ENCODE measurements at regions not wholly inside any gene's neighbourhood (a gene's known extent, or its start where the extent isn't known, plus 50 kb on each side); places are given as distances from the start of the nearest gene placed in this dataset.

DNA sequence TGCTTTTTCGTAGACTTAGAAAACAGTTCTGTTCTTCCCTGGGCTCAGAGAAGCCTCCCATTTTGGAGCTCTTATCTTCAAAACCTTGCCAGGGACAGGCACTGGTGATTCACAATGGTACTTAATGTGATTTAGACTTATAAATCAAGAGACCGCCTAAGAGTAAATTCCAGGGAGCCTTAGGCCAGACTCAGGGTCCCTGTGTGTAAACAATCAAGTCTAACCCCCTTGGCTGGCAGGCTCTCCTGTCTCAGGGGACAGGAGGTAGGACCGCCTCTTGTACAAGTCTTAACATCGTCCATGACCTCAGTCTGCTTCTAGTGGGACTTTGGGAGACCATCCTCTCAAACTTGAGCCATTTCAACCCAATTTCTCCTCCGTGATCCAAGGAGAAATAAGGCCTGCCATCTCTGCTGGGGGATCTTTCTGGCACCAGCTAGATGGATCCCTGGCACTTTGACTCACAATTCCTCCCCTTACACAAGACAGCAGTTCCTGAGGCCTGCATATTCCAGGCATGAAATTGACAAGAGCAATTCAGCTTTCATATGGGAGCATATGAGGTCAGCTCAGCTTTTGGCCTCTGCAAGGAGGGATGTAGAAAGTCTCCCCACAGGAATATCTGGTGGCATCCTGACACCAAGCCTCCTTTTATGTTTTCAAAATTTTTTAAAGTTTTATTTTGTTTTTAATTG lies 487.0 kb downstream of the TNS1 start:
- DNase-seq = no peak

DNA sequence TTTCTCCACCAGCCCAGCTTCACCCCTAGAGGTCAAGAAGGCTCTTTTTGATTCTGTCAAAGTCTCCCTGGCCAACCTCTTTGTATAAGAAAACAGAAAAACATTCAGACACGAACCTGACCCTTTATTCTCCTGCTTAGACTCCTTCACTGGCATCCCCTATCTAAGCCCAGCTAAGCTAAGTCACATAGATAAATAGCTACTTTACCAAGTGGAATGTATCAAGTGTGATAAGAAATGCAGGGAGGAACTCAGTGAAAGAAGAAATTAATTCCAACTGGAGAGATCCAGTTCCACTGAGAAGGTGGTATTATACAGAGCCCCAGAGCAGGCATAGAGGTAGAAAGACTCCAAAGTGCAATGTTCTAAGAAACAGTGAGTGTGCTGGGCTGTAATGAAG lies 489.5 kb downstream of the TNS1 start:
- no peak for DNase-seq

DNA sequence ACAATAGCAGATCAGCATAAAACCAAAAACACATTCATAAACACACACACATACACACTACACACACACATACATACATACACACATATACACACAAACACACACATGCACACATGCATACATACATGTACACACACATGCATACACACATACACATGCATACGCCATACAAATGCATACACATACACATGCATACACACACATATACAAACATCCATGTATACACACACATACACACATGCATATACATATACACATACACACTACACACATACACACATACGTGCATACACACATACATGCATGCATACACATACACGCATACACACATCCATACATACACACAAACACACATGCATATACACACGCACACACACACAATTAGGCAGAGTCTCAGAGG lies 490.1 kb downstream of the TNS1 start:
- DNase-seq = no peak

DNA sequence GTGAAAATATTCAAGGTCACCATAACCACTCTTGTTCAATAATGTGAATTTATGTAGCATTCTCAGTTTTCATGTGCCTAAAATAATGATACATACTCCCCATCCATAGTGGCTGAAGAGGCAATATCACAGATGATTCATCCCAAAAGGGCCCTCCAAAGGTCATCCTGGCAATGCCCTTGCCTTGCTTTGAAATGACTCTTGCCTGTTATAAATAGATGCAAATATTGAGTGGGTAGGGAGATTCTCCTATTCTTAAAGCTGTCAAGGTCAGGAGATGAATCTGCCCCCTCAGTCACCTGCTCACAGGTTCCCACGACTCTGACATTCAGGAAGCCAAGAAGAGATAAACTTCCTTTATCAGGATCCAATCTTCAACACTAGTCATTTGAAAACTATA lies 490.5 kb downstream of the TNS1 start:
- no peak for DNase-seq

DNA sequence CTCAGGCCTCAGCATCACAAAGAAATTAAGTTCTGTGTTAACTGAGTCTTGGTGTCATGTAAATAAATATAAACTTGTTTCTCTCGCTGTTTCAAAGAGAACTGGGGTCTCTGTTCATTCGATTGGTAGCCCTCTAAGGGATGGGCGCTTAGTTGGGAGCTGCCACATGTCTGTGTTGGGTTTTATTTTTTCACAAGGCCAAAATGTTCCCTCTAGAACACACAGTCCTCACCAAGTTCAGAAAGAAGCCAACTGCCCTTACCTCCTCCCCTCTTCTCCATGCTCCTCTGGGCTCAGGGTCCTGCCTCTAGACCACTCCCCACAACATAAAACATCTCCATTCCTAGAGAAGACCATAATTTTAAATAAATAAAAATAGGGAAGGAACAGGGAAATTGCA lies 490.9 kb downstream of the TNS1 start:
- no peak for DNase-seq

DNA sequence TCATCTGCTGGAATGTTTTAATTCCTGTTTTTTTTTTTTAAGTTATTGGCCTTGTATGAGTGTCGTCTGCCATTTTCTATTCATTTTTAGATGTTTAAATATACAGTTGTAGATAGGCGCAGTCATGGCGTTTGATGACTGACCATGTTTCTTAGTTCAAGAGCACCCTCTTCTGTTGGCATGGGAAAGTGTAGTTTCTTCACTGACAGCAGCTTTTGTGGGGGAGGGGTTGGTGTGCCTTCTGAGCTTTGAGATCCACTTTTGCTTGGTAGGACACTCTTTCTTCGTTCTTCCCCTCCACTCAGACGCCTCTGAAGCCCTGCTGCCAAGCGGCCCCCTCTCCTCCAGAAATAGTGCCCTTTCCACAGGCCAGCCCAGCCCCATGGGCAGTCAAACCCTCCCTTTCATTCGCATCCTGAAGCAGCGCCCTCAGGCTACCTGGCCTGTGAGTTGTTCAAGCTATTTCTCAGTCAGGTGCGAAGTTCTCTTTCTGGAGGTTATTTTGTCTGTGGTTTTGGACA lies 492.0 kb downstream of the TNS1 start:
- peak; percentile 87 for DNase-seq

DNA sequence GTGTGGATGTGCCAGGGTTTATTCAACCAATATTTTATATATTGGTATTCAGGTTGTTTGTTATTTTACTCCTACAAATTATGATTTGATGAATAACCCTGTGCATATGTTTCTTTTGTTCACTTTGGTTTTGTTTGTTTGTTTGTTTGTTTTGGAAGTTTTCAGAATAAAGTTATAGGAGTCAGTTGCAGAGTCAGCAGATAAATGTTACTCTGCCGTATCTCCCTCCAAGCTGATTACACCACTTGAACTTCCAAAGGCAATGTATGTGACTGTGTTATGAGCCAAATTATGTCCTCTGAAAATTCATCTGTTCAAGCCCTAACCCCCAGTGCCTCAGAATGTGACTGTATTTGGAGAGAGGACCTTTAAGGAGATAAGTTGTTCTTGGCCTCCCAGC lies 497.5 kb downstream of the TNS1 start:
- no peak for DNase-seq

DNA sequence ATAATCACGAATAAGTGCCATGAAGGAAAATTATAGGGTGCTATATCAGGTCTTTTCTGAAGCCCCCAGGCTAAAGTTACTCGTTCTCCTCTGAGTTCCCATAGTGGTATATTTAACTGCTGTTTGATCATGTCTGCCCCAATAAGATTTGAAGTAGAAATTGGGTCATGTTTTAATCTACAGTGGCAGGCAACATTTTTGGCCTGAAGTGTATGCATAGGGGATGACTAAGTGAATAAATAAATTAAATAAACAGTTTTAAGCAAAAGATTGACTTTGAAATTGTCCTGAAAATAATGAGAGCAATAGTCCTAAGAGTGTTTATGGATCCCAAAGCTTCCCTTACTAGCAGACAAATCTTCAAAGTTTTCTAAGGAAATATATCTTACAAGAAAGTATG lies 500.9 kb downstream of the TNS1 start:
- DNase-seq = no peak

DNA sequence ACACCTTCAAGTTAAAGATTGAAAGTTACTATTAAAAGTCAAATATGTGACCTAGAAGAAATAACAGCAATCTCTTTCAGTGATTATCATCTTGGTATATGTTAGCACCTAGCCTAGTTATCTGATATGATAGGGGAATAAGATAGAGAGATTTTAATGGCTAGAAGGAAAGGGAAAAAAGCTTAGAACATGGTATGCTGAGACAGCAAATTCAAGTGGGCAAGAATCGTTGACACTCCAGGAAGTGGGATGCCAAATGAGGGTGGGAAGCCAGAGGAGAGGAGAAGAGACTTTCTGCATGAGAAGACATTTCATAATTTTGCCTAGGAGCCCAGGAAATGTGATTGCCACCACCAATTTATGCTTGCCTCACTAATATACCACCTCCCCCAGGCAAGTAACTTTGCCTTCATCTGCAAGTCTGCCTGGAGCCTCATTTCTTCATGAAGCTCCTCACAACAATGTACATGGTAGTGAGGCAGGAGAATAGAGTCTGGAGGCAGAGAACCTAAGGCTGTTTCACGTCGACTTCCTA lies 504.9 kb downstream of the TNS1 start:
- DNase-seq = no peak

DNA sequence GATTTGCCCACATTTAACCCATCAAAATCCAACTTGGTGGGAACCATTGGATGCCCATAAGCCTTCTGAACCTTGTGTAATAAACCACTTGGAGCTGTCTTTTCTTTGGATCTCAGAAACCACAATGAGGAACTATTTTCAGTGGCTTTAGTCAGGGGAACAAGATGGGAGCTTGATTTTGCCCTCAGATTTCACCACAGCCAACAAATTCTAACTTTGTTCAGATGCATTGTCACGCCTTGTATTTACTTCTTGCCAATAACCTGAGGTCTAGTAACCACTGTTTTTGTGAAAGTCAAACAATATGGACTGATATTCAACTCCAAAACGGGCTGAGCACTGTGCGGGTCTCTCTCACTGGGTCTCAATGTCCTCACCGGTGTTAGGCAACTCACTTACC lies 508.2 kb downstream of the TNS1 start:
- DNase-seq = no peak

DNA sequence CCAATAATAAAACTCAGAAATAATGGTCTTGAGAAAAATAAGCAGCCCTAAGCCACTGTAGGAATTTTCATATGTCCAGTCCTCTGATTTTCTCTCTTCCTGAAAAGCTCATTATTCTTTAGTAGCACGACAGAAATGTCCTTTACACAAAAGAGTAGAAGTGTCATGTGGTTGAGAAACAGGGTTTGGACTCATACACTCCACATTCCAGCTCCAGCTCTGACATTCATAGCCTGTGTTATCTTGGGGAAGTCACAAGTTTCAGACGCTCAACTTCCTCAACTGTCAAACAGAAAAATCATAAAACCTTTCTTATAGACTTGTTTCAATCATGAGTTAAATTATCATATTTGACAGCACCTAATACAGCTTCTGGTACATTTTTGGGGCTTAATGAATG lies 511.5 kb downstream of the TNS1 start:
- no peak for DNase-seq

DNA sequence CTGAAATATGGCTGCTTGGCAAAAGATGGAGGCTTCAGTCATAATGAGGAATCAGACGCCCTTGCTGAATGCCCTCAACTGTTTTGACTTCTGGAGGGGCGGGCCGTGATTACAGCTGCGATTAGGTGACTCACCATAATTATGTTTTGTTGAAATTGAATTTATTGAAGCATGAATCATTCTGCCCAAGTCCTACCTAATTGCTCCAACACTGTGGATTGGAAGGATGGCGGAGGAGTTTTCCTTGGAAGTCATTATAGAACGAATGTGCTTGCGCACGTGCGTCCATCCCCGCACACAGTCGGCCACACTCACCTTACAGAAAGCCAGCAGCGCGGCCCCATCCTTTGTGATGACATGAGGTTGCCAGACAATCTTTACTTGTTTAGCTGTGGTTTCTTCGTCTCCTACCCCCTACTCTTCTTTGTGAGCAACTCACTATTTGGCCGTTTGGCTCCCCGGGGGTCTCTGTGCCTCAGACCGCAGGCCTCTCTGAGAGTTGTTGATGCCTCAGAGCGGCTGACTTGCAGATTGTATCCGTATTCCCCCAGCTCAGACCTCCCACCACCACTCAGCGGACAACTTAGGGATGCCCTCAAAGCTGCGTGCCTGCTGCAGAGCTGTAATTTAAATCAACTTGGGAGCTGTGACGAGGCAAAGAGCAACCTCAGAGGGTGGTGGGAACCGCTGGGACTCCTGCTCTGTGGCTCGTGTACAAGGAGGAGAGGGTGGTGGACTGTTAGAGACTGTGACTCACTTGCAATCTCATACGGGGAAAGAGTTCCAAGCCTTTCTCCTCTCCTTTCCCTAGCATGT lies 513.4 kb downstream of the TNS1 start:
- DNase-seq = peak; percentile 45

DNA sequence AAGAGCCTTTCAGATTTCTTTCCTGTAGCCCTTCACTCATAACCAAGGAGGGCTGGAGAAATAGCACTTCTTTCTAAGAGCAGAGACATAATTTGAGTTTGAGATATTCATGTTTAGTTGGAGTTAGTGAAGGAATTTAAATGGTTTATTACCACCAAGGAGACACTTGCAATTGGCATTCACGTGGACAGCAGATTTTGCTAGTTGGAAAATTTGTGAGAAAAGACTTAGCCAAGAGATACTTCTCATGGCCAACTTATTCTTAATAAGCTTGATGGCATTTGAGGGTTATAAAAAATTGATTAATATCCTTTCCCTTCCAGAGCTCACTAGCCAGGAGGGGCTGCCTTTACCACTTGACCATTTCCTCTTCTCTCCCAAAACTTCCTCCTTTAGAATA lies 518.7 kb downstream of the TNS1 start:
- DNase-seq = no peak

DNA sequence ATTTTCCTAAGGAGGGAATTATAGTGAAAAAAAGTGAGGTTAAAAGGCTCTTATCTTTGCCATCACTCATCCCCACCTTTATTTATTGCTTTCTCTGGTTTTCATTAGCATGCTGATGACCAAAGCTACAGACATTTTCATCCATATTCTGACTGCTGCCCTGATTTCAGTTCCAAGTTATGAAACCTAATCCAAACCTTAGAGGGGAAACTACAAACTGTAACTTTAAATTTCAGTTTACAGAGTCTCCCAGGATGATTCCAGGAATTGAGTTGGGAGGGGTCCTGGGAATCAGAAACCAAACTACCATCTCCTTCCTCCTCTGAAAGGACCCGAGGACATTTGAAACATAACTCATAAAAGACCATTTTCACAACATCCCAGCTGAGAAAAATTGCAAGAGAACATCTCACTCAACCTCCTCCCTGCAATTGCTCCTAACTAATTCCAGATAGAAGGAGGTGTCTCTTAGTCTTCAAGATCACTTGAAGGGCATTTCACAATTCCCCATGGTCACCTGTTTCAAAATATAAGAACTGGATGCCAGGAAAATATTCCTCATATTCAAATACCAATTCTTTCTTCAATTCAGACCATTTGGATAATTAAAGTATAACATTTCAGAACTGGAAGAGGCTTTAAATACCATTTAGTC lies 520.6 kb downstream of the TNS1 start:
- DNase-seq = no peak

DNA sequence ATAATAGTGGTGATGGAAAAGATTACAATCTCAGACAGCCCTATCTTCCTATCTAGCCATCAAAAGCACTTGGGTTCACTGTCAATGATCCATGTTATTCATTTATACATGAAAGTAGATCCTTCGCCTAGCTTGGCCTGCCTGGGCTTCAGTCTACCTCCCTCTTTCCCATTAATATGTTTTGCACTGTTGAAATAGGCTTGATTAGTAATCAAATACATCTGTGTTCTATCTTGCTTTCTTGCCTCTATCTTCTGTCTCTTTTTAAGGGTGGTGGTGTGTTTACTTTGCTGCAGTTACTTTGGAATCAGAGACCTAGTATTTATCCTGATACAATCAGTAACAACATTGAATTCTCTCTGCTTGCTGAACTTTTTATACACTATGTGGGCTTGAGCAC lies 521.2 kb downstream of the TNS1 start:
- no peak for DNase-seq

DNA sequence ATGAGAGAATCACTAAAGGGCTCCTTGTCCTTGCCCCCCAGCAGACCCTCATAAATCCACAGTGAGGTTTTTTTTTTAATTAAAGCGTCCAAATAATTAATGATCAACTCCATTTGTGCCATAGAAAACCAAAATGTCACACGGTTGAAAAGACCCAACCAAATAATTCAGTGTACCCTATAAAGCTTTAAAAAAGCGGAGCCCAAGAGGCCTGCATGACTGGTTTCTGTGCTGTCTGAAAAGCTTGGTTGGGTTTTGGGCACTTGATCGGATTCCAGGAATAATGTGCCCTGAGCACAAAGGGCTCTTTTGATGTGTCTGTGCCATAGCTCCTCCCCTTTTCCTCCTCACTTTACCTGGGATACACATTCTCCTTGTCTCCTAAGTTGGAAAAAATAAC lies 523.2 kb downstream of the TNS1 start:
- DNase-seq = no peak

DNA sequence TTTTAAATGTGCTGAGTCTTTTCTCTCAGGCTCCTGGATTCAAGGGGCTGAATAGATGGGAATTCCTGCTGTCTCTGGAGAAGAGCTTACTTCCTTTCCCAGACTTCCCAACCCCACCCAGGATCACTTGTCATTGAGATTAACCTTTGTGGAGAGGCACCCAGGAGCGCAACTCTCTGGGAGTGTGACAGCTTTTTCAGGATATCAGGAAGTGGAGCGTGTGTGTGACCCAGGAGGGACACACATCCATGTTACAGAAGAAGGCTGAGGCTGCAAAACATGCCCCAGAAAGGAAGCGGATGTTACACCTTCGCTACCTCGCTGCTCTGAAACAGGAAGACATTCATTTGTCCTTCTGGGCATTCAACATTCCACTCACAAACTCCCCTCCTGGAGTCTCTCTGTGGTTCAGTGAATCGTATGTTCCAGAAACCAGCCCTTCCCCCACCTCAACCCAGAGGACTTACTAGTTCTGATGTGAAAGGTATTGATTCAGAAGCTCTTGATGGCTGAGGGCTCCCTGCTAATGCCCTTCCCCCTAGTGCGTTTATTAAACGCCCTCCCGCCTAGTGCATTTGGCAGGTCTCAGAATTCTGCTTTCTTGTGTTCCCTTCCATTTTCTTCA lies 523.9 kb downstream of the TNS1 start:
- DNase-seq = no peak

DNA sequence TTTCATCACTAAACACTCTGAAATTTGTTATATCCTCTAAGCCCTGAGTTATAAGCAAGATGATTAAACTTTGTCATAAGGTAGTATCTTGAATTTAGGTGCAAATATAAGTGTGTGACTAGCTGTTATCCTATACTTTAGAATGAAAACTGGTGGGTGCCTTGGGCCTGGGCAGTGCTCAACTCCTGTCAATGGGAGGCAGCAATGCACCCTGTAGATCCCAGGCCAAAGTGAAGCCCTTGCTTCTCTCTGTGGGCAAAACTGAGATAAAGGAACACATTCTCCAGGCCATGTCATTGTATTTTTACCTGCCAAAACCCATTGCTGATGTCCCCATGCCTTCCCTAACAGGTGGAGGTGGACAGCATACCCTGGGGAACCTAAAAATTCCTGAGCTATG lies 525.2 kb downstream of the TNS1 start:
- no peak for DNase-seq

DNA sequence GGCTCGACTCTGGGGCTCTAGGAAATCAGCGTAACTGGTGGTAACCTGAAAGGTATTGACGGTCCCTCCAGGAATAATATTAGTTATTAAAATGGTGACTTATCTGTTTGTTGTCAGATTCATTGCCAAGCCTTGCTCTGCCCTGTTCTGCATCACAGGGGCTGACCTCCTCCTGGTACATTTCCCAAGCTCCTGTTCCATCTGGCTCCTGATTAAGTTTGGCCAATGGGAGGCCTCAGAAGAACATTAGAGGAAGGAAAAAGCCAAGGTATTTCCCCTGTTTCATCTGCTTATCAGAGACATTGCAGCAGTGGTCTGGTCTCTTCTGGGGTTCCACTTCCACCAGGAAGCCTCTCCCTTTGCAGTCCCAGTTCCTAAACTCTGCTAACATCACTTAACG lies 527.0 kb downstream of the TNS1 start:
- DNase-seq = no peak

DNA sequence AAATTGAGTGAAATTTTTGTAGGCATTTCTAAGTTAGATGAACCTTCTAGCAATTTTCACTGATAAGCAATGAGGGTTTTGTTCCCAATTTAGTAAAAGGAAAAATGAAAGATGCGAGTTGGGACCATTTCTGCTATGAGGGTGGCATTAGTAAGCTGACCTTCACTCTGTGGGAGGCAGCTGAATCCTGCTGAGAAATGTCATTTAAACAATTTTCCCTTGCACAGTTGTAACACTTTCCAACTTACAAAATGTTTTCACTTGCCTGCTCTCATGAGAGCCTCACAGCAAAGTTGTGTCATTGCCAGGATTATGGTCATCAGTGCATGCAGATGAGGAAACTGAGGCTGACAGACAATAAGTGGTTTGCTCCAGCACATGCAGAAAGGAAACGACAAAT lies 527.7 kb downstream of the TNS1 start:
- no peak for DNase-seq

DNA sequence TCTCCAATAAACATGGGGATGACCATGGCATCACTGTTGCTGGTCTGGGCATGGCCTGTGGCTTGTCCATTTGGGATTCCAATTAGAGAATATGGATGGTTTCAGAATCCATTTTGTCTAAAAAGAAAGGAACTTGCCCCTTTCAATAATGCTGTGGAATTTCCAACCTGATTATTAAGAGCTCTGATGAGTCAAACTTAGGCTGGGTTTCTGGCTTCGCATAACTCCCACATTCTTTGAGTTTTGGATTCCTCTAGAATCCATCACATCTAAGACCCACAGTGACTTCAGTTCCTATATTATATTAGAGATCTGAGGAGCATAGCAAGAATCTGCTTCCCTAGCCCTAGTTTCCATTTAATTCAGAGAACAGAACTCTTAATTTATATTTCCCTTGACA lies 531.5 kb downstream of the TNS1 start:
- DNase-seq = no peak

DNA sequence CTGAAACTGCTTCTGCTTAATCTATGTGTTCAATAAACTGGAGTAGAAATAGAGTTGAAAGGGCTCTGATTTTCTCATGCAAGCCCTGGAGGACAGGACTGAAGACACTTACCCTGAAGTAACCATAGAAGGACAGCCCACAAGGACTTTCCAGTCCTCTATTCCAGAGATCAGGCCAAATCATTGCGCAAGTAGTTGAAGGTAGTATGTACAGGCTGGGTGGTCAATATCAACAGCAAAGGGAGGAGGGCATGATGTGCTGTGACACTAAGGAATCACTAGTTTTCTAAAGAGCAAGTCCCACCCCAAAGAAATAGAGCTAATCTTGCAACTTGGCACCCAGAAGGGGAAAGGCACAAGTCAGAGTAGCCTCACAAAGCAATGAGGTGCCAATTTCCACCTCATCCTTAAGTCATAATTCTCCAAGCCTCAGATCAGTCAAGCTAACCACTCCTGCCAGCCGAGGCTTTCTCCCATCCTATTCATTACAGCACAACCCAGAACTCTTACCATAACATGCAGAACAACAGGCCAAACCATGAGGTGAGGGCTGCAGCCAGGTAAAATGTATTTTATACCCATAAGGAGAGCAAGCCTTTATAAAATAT lies 533.5 kb downstream of the TNS1 start:
- no peak for DNase-seq
